Keratinocyte (primary cell): ENCODE measurements at regions not wholly inside any gene's neighbourhood (a gene's known extent, or its start where the extent isn't known, plus 50 kb on each side); places are given as distances from the start of the nearest gene placed in this dataset.

ENCODE experiments used
- EZH2 ChIP-seq: IDR thresholded peaks from one replicate; pipeline ENCODE4 v1.6.1; 2012; ENCODE audit warnings: inconsistent platforms, mild to moderate bottlenecking, low read length, moderate library complexity
- TF ChIP-seq, protein P1 (sequence below), 3 experiments: IDR thresholded peaks in 1 of 3; conservative IDR thresholded peaks in 1 of 3; optimal IDR thresholded peaks in 1 of 3; 2 replicates in 2 of 3; 3 replicates in 1 of 3; pipeline versions ENCODE3 to v1.5.1; 2011; ENCODE audit warnings: low read length in 3 of 3, mild to moderate bottlenecking in 3 of 3, moderate library complexity in 2 of 3, control low read depth in 1 of 3, inconsistent platforms in 1 of 3; ENCODE audit not compliant: insufficient read depth in 2 of 3; ENCODE audit errors: extremely low read depth in 1 of 3

DNA sequence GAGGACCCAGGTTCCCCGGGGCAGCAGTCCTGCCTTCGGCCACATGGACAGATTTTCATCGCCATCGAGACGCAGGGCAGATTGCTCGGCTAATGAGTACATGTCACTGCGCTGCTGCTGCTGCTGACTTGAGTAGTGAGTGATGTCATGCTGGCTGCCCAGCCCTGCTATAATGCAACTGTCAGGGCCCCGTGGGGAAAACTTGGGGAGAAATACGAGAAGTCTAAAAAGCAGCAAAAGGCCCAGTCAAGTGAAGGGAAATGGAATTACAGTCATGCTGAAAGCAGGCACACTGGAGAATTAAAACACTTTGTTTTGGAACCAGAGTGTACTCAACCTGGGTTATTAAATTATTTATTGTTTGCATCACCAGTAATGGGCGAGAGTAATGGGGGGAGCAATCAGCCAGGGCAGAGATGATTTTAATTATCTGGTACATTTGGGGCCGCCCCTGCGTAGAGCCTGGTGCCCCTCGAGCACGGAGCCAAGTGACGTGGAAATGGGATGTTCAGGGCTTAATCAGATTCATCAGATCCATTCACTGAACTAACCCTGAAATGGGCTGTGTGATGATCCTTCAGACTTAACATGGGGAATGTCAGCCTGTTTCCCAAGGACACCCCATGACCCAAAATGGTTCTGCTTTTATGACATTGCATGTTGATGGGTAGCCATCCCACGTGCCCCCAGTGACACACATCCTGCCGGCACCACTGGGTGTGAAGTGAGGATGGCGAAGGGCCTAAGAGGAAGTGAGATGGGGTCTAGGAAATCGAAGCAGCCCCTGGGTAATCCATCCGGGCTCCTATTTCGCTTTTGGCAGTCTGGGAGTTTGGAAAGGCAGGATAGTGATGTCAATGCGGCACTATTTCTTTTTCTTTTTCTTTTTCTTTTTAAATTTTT is 241.6 kb upstream of the CADM1 start:
- TF ChIP-seq, protein P1, sequence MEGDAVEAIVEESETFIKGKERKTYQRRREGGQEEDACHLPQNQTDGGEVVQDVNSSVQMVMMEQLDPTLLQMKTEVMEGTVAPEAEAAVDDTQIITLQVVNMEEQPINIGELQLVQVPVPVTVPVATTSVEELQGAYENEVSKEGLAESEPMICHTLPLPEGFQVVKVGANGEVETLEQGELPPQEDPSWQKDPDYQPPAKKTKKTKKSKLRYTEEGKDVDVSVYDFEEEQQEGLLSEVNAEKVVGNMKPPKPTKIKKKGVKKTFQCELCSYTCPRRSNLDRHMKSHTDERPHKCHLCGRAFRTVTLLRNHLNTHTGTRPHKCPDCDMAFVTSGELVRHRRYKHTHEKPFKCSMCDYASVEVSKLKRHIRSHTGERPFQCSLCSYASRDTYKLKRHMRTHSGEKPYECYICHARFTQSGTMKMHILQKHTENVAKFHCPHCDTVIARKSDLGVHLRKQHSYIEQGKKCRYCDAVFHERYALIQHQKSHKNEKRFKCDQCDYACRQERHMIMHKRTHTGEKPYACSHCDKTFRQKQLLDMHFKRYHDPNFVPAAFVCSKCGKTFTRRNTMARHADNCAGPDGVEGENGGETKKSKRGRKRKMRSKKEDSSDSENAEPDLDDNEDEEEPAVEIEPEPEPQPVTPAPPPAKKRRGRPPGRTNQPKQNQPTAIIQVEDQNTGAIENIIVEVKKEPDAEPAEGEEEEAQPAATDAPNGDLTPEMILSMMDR (optimal IDR thresholded peaks at IDR 0.05 in 1 of 3, IDR thresholded peaks at IDR 0.05 in 1 of 3, conservative IDR thresholded peaks at IDR 0.05 in 1 of 3; ENCODE audit: extremely low read depth in 1 of 3, insufficient read depth in 2 of 3, low read length in 3 of 3) = no peak
- TF ChIP-seq EZH2 = no peak
